Lower leg skin (tissue), 4 donors: ENCODE measurements at regions not wholly inside any gene's neighbourhood (a gene's known extent, or its start where the extent isn't known, plus 50 kb on each side); places are given as distances from the start of the nearest gene placed in this dataset.
"Not testable (repeated sequence)": the region's sequence is repeated elsewhere in the genome, so short reads cannot be mapped to it uniquely, and the experiment has no call there.

Source experiments
- DNase-seq, 2 donors: peaks; one replicate each; pipeline ENCODE4 v3.0.0-alpha.2; 2019; ENCODE audit warnings: low spot score in 2 of 2
- H3K4me3 ChIP-seq: fragments of 200-600 bp; sonication (generic); 2 replicates; pipeline ENCODE4 v1.5.1; 2017; ENCODE audit warnings: mild to moderate bottlenecking, low read depth; ENCODE audit not compliant: poor library complexity, severe bottlenecking
- CTCF ChIP-seq, 3 donors: fragments of 450-650 bp; IDR thresholded peaks; one replicate each; pipeline ENCODE4 v1.5.1; 2016; ENCODE audit warnings: antibody characterized with exemption in 3 of 3, mild to moderate bottlenecking in 3 of 3, moderate library complexity in 2 of 3
- POLR2A ChIP-seq, 2 donors: fragments of 450-650 bp; IDR thresholded peaks; one replicate each; pipeline ENCODE4 v1.6.1; 2016 to 2017; ENCODE audit warnings: antibody characterized with exemption in 2 of 2, mild to moderate bottlenecking in 1 of 2, moderate library complexity in 1 of 2
- WGBS, 2 donors: methylation state at CpG; one replicate each; pipeline ENCODE4 v1.1.5; 2018; 5-methylcytosine and 5-hydroxymethylcytosine counted together
- intact Hi-C: fragments of 100-400 bp; cut with DNase I; formaldehyde crosslinking; loops from one replicate; pipeline ENCODE4 v1.15.0; 2023; ENCODE audit warnings: low total_unique reads

DNA sequence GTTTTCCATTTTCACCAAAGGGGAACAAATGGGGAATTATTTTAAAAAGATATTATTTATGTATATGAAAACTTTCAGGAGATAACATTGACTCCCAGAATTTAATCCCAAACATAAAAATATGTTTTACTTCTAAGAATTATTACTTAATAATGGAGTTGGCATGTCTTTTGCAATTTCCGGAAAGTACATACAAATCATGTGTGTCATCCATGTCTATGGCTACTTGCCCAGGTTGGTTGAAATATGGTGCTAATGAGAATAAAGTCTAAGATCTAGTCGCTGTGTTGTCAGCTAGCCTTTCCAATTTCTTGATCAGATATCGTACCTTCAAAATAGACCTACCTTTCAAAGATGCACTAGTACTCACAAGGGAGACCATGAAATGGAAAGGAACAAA, 1003.2 kb upstream of the PCDH20 start:
- no peak overlapping the region for H3K4me3 ChIP-seq
- 33 to 37% methylated on average over 3 of the region's 3 CpGs for WGBS, 2 donors
- intact Hi-C loops: no loop called here
- TF ChIP-seq CTCF (IDR thresholded peaks at IDR 0.05): no peak
- TF ChIP-seq POLR2A (IDR thresholded peaks at IDR 0.05): no peak
- DNase-seq: no peak

- intact Hi-C loops: no loop called here
- TF ChIP-seq CTCF (IDR thresholded peaks at IDR 0.05) (no peak), POLR2A (IDR thresholded peaks at IDR 0.05) (no peak)
- 42 to 46% methylated on average over 4 of the region's 4 CpGs for WGBS, 2 donors
- DNase-seq: no peak
- H3K4me3 ChIP-seq: no peak overlapping the region
Measured at GRCh38 chr13:62418376-62418775, 1002.7 kb upstream of the PCDH20 start.

DNA sequence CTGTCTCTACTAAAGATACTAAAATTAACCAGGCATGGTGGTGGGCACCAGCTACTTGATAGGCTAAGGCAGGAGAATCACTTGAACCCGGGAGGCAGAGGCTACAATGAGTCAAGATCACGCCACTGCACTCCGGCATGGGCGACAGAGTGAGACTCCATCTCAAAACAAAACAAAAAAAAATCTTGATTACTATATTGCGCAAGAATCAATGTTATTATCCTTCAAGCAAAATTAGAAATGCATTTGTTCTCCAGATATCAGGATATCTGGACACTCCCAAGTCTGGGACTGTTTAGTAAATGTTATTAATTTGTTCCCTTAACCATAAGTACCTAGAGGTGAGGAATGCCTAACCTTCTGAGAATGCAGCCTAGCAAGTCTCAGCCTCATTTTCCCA, 992.2 kb upstream of the PCDH20 start:
- 91 to 93% methylated on average over 5 of the region's 5 CpGs for WGBS, 2 donors

DNA sequence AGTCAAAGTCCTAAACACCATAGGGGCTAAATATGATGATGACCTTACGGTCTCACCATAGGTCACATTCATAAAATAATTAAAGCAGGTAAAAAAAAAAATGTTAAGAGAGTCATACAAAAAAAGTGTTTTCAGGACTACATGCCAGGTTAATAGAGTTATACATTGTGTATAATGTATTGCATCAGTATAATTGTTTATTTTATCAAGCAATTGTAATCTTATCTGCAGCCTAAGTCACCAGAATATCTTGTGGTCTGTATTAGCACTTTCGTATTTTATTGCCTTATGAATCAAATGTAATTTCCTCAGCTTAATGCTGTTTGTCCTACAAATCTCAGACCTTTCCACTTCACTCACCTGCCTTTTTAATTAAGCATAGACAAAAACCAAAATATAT, 972.9 kb upstream of the PCDH20 start:
- no peak for DNase-seq
- 83 to 86% methylated on average over 2 of the region's 2 CpGs for WGBS, 2 donors
- no peak overlapping the region for H3K4me3 ChIP-seq
- TF ChIP-seq CTCF (IDR thresholded peaks at IDR 0.05): no peak
- TF ChIP-seq POLR2A (IDR thresholded peaks at IDR 0.05): no peak
- intact Hi-C loops: no loop called here

More for the DNA sequence above, 992.2 kb upstream of the PCDH20 start:
- H3K4me3 ChIP-seq: no peak overlapping the region
- intact Hi-C loops: no loop called here
- no peak for TF ChIP-seq POLR2A (IDR thresholded peaks at IDR 0.05)
- no peak for TF ChIP-seq CTCF (IDR thresholded peaks at IDR 0.05)
- no peak for DNase-seq

GRCh38 chr13:62387647-62388046, 972.0 kb upstream of the PCDH20 start:
- intact Hi-C loops: no loop called here
- no peak for DNase-seq
- H3K4me3 ChIP-seq: no peak overlapping the region

DNA sequence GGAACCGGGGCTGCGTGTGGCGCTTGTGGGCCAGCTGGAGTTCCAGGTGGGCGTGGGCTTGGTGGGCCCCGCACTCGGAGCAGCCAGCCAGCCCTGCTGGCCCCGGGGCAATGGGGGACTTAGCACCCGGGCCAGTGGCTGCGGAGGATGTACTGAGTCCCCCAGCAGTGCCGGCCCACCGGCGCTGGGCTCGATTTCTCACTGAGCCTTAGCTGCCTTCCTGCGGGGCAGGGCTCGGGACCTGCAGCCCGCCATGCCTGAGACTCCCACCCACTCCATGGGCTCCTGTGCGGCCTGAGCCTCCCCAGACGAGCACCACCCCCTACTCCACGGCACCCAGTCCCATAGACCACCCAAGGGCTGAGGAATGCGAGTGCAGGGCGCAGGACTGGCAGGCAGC, 963.6 kb upstream of the PCDH20 start:
- H3K4me3 ChIP-seq, intact Hi-C loops, DNase-seq: not testable (repeated sequence)
- WGBS, 2 donors: 95 to 100% methylated on average over 3 to 16 of the region's 21 CpGs

More at GRCh38 chr13:62387647-62388046, 972.0 kb upstream of the PCDH20 start:
- TF ChIP-seq CTCF (IDR thresholded peaks at IDR 0.05) (no peak), POLR2A (IDR thresholded peaks at IDR 0.05) (no peak)
- 43 to 45% methylated on average over 3 of the region's 3 CpGs for WGBS, 2 donors
